ENCODE measurements at regions not wholly inside any gene's neighbourhood (a gene's known extent, or its start where the extent isn't known, plus 50 kb on each side); places are given as distances from the start of the nearest gene placed in this dataset.

DNA sequence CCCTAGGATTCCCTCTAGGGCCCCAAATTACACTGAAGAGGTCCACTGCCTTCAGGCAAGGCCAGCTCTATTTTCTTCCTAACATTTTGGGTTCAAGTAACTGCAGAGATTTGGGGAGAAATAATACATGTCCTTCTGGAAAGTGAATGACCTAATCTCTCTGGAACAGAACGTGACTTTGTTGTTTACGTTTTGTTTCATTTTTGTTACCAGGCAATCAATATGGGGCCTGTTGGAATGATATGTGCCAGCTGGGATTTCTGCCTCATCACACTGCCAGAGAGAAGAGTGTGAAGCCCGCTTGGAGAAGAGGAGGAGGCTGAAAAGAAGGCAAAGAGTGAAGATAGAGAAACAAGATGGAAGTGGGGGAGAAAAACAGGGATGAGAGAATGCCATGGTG lies 116.7 kb downstream of the FASLG start:
- FAIRE-seq (no peak), DNase-seq (ENCODE audit: low read depth in 1 of 2, low spot score in 2 of 2) (no peak)
- Histone ChIP-seq H2AFZ (ENCODE audit: low read length) (no peak overlapping the region), H2BK20ac (ENCODE audit: low read length) (no peak overlapping the region), H3K4me2 (ENCODE audit: insufficient read depth in 1 of 2, low read depth in 2 of 2, low read length in 2 of 2) (no peak overlapping the region), H3K23ac (ENCODE audit: insufficient read length) (no peak overlapping the region), H3K4me3 (ENCODE audit: extremely low read depth in 1 of 4, insufficient read depth in 2 of 4, low read depth in 3 of 4, low read length in 4 of 4) (no peak overlapping the region), H4K8ac (ENCODE audit: extremely low read depth, insufficient read depth, low read length) (no peak overlapping the region), H2AK5ac (ENCODE audit: low read depth, low read length) (no peak overlapping the region), H3K14ac (ENCODE audit: insufficient read length) (no peak overlapping the region), H2BK15ac (ENCODE audit: low read length) (no peak overlapping the region), H3K9me3 (ENCODE audit: insufficient read depth in 2 of 2, low read depth in 1 of 2, low read length in 1 of 2) (no peaks in the 10 kb centered on the region), H2BK12ac (ENCODE audit: low read depth, low read length) (no peak overlapping the region), H3K36me3 (ENCODE audit: control insufficient read depth in 2 of 4, insufficient read depth in 4 of 4, low read length in 3 of 4) (no peaks in the 10 kb centered on the region), H4K5ac (ENCODE audit: insufficient read length, low read depth, low read length) (no peak overlapping the region), H2BK120ac (replicated peaks; ENCODE audit: low read depth, low read length) (no peak overlapping the region), H4K91ac (replicated peaks; ENCODE audit: insufficient read length, low read length) (no peak overlapping the region), H3K4me1 (replicated peaks in 1 of 4; ENCODE audit: control insufficient read depth in 3 of 4, insufficient read depth in 4 of 4, low read length in 3 of 4) (no peaks in the 10 kb centered on the region; a peak in 1 of 7 replicates), H3K9ac (replicated peaks in 1 of 4; ENCODE audit: extremely low read depth in 1 of 4, low read depth in 3 of 4, low read length in 3 of 4) (no peak overlapping the region), H3K23me2 (ENCODE audit: low read depth, low read length) (no peaks in the 10 kb centered on the region), H4K20me1 (replicated peaks in 1 of 2; ENCODE audit: control insufficient read depth in 1 of 2, insufficient read depth in 2 of 2, low read length in 2 of 2) (no peaks in the 10 kb centered on the region), H3K27me3 (replicated peaks in 1 of 4; ENCODE audit: control insufficient read depth in 3 of 4, extremely low read depth in 1 of 4, insufficient read depth in 3 of 4, low read length in 3 of 4) (peaks cover 0 to 1% (median 0%) of the 10 kb centered on the region in 4 experiments; a peak in 1 of 7 replicates), H2BK5ac (ENCODE audit: low read depth, low read length) (no peak overlapping the region), H3K79me1 (ENCODE audit: low read depth, low read length) (no peaks in the 10 kb centered on the region), H3K56ac (replicated peaks; ENCODE audit: insufficient read length, low read depth, low read length) (no peak overlapping the region), H3K79me2 (ENCODE audit: control insufficient read depth in 1 of 2, insufficient read depth in 2 of 2, low read length in 2 of 2) (no peaks in the 10 kb centered on the region), H3K18ac (ENCODE audit: extremely low read depth, low read length) (no peak overlapping the region), H3K4ac (replicated peaks; ENCODE audit: insufficient read length, low read depth, low read length) (no peak overlapping the region), H3K27ac (ENCODE audit: low read depth, low read length) (no peak overlapping the region)
- POLR2A ChIA-PET (ENCODE audit: partially characterized antibody), result no interaction called here
- 88% methylated on average over 3 of the region's 3 CpGs; no CpG with 5 or more reads in 1 of the 2 experiments for WGBS, 2 experiments (ENCODE audit: extremely low coverage in 1 of 2, insufficient coverage in 1 of 2, insufficient read length in 1 of 2, insufficient replicate concordance in 2 of 2, low coverage in 1 of 2, low lambda C conversion rate in 2 of 2, missing lambda C conversion rate in 1 of 2)
- CTCF ChIA-PET (ENCODE audit: partially characterized antibody), result interaction anchor here (1.9 kb wide), 1 partner anchor 33 kb away, joined by 10 read pairs; no protein-coding TSS in a partner anchor
- TF ChIP-seq ZNF274 (IDR thresholded peaks at IDR 0.05; ENCODE audit: borderline replicate concordance, extremely low read depth, low read length) (no peak), KDM1A (IDR thresholded peaks at IDR 0.05; ENCODE audit: borderline replicate concordance, low read length) (no peak), CEBPB (IDR thresholded peaks at IDR 0.05; ENCODE audit: low read depth, low read length) (no peak), SUZ12 (IDR thresholded peaks at IDR 0.05; ENCODE audit: low read length) (no peak), HDAC6 (IDR thresholded peaks at IDR 0.05; ENCODE audit: low read depth, low read length) (no peak), BRCA1 (IDR thresholded peaks at IDR 0.05; ENCODE audit: low read depth, low read length) (no peak), SIX5 (IDR thresholded peaks at IDR 0.05; ENCODE audit: low read depth, low read length) (no peak), FOSL1 (IDR thresholded peaks at IDR 0.05; ENCODE audit: insufficient read depth, low read depth, low read length) (no peak)

All from H1 (cell line).